Keratinocyte (primary cell): ENCODE measurements at regions not wholly inside any gene's neighbourhood (a gene's known extent, or its start where the extent isn't known, plus 50 kb on each side); places are given as distances from the start of the nearest gene placed in this dataset.

ENCODE experiments used
- DNase-seq: peaks from one replicate; pipeline ENCODE4 v3.0.0-alpha.2; 2011; ENCODE audit warnings: low read depth, missing footprints, low spot score
- FAIRE-seq: peaks from 2 replicates; lab custom pipeline; 2011; peaks lifted over from hg19 to GRCh38; lab: Jason Lieb, UNC
- H2AFZ ChIP-seq: 2 replicates; pipeline ENCODE4 v1.6.0; 2012; ENCODE audit warnings: low read length, control low read depth, inconsistent platforms; ENCODE audit not compliant: control insufficient read depth
- H3K27ac ChIP-seq: 2 replicates; pipeline ENCODE4 v1.5.1; 2011; ENCODE audit warnings: low read length; ENCODE audit not compliant: control insufficient read depth, insufficient read depth
- H3K27me3 ChIP-seq: 3 replicates; pipeline ENCODE4 v1.6.0; 2011; ENCODE audit warnings: low read length; ENCODE audit not compliant: control insufficient read depth, insufficient read depth; ENCODE audit errors: extremely low read depth
- H3K36me3 ChIP-seq, 2 experiments: 2 replicates in 1 of 2; 3 replicates in 1 of 2; pipeline ENCODE4 v1.5.1; 2011; ENCODE audit warnings: low read length in 2 of 2, mild to moderate bottlenecking in 1 of 2; ENCODE audit not compliant: control insufficient read depth in 2 of 2, insufficient read depth in 2 of 2; ENCODE audit errors: extremely low read depth in 1 of 2
- H3K4me1 ChIP-seq: 3 replicates; pipeline ENCODE4 v1.5.1; 2011; ENCODE audit warnings: low read length; ENCODE audit not compliant: control insufficient read depth, insufficient read depth; ENCODE audit errors: extremely low read depth
- H3K4me2 ChIP-seq: 3 replicates; pipeline ENCODE4 v1.6.0; 2011; ENCODE audit warnings: low read depth, low read length; ENCODE audit not compliant: control insufficient read depth, insufficient read depth; ENCODE audit errors: extremely low read depth
- H3K4me3 ChIP-seq, 3 experiments: fragments of 200-600 bp in 1 of 3; sonication (generic) in 1 of 3; 2 replicates in 2 of 3; 3 replicates in 1 of 3; pipeline ENCODE4 v1.5.1; 2011 to 2016; ENCODE audit warnings: low read length in 3 of 3, mild to moderate bottlenecking in 3 of 3, control low read depth in 2 of 3, inconsistent platforms in 1 of 3, low read depth in 1 of 3, mixed read lengths in 1 of 3, mixed run types in 1 of 3, moderate library complexity in 1 of 3; ENCODE audit not compliant: control insufficient read depth in 2 of 3, insufficient read depth in 2 of 3; ENCODE audit errors: extremely low read depth in 1 of 3
- H3K79me2 ChIP-seq: 2 replicates; pipeline ENCODE4 v1.6.0; 2012; ENCODE audit warnings: low read length; ENCODE audit not compliant: control insufficient read depth, insufficient read depth
- H3K9ac ChIP-seq: 3 replicates; pipeline ENCODE4 v1.6.0; 2011; ENCODE audit warnings: low read length; ENCODE audit not compliant: control insufficient read depth, insufficient read depth; ENCODE audit errors: extremely low read depth
- H3K9me1 ChIP-seq: 3 replicates; pipeline ENCODE4 v1.6.0; 2011; ENCODE audit warnings: low read length; ENCODE audit not compliant: control insufficient read depth, insufficient read depth; ENCODE audit errors: extremely low read depth
- H3K9me3 ChIP-seq: 2 replicates; pipeline ENCODE4 v1.5.1; 2012; ENCODE audit warnings: low read depth, low read length; ENCODE audit not compliant: control insufficient read depth
- H4K20me1 ChIP-seq: 3 replicates; pipeline ENCODE4 v1.6.0; 2011; ENCODE audit warnings: low read length; ENCODE audit not compliant: control insufficient read depth, insufficient read depth; ENCODE audit errors: extremely low read depth
- CTCF ChIP-seq, 3 experiments: IDR thresholded peaks in 1 of 3; conservative IDR thresholded peaks in 1 of 3; optimal IDR thresholded peaks in 1 of 3; 2 replicates in 2 of 3; 3 replicates in 1 of 3; pipeline versions ENCODE3 to v1.5.1; 2011; ENCODE audit warnings: low read length in 3 of 3, mild to moderate bottlenecking in 3 of 3, moderate library complexity in 2 of 3, control low read depth in 1 of 3, inconsistent platforms in 1 of 3; ENCODE audit not compliant: insufficient read depth in 2 of 3; ENCODE audit errors: extremely low read depth in 1 of 3
- EZH2 ChIP-seq: IDR thresholded peaks from one replicate; pipeline ENCODE4 v1.6.1; 2012; ENCODE audit warnings: inconsistent platforms, mild to moderate bottlenecking, low read length, moderate library complexity
- dilution Hi-C: fragments of 300-500 bp; cut with MboI; formaldehyde crosslinking; loops from one replicate; pipeline ENCODE4 v1.7.0; 2020; ENCODE audit warnings: low sequenced_read_pairs; ENCODE audit not compliant: extremely low pct_ligation_motif_present

- no peaks in the 10 kb centered on the region for H3K36me3 ChIP-seq
- no peak overlapping the region for H3K27ac ChIP-seq
- DNase-seq = no peak
- no peaks in the 10 kb centered on the region for H3K9me3 ChIP-seq
- no peak overlapping the region for H3K4me3 ChIP-seq
- H3K79me2 ChIP-seq = no peaks in the 10 kb centered on the region
- H2AFZ ChIP-seq = no peak overlapping the region
- H4K20me1 ChIP-seq = no peaks in the 10 kb centered on the region
- no peak overlapping the region for H3K4me2 ChIP-seq
- FAIRE-seq = no peak
- TF ChIP-seq CTCF (optimal IDR thresholded peaks at IDR 0.05 in 1 of 3, IDR thresholded peaks at IDR 0.05 in 1 of 3, conservative IDR thresholded peaks at IDR 0.05 in 1 of 3; ENCODE audit: extremely low read depth in 1 of 3, insufficient read depth in 2 of 3, low read length in 3 of 3) (no peak), EZH2 (no peak)
- no peaks in the 10 kb centered on the region for H3K27me3 ChIP-seq
- no peaks in the 10 kb centered on the region for H3K4me1 ChIP-seq
- dilution Hi-C loops = no loop called here
- H3K9me1 ChIP-seq = no peaks in the 10 kb centered on the region
- H3K9ac ChIP-seq = no peak overlapping the region
Measured at GRCh38 chr5:12910641-12911040, 1006.4 kb upstream of the CTNND2 start.

GRCh38 chr5:12902611-12903010 lies 998.4 kb upstream of the CTNND2 start:
- H4K20me1 ChIP-seq = no peaks in the 10 kb centered on the region
- H3K4me2 ChIP-seq = no peak overlapping the region
- dilution Hi-C loops = no loop called here
- no peak overlapping the region for H3K4me3 ChIP-seq
- no peaks in the 10 kb centered on the region for H3K27me3 ChIP-seq
- TF ChIP-seq EZH2 = no peak
- no peak for TF ChIP-seq CTCF (optimal IDR thresholded peaks at IDR 0.05 in 1 of 3, IDR thresholded peaks at IDR 0.05 in 1 of 3, conservative IDR thresholded peaks at IDR 0.05 in 1 of 3; ENCODE audit: extremely low read depth in 1 of 3, insufficient read depth in 2 of 3, low read length in 3 of 3)
- no peaks in the 10 kb centered on the region for H3K79me2 ChIP-seq
- H3K4me1 ChIP-seq = no peaks in the 10 kb centered on the region
- H2AFZ ChIP-seq = no peak overlapping the region
- H3K9me3 ChIP-seq = no peaks in the 10 kb centered on the region
- H3K9me1 ChIP-seq = no peaks in the 10 kb centered on the region
- no peak overlapping the region for H3K27ac ChIP-seq
- H3K9ac ChIP-seq = no peak overlapping the region
- FAIRE-seq (no peak), DNase-seq (no peak)
- H3K36me3 ChIP-seq = no peaks in the 10 kb centered on the region
